ENCODE measurements at regions not wholly inside any gene's neighbourhood (a gene's known extent, or its start where the extent isn't known, plus 50 kb on each side); places are given as distances from the start of the nearest gene placed in this dataset.

DNA sequence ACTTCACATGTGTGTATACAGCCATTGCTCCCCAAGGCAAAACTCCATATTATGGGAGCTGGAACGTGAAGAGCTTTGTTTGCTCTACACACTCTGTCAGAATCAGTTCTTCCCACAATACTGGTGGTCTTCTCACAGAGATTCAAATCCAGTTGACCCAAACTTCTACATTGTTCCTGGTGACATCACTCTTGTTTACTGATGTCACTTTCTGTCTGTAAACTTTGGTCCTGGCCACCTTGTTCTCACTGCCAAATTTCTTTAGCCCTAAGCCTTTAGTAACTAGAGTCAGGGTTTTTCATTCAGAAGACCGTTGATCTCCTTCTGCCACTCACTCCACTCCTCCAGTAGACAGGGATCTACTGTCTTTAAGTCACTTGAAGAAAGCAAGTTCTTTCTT, 386.0 kb upstream of the ZEB2 start:
- Mint-ChIP-seq H3K9me3 (peaks cover 2 to 6% of the 10 kb centered on the region in 2 experiments; a peak in 4 of 5 replicates), H3K4me1 (peaks cover 5 to 11% of the 10 kb centered on the region in 2 experiments), H3K27me3 (ENCODE audit: low read depth) (no peaks in the 10 kb centered on the region), H3K4me3 (no peak overlapping the region), H3K27ac (no peak overlapping the region), H3K36me3 (ENCODE audit: insufficient read depth in 1 of 3, low read depth in 3 of 3) (peaks cover 1 to 12% (median 3%) of the 10 kb centered on the region in 3 experiments; a peak in 5 of 7 replicates)
- Histone ChIP-seq H2BK20ac (ENCODE audit: low read depth, low read length, poor library complexity, severe bottlenecking) (no peak overlapping the region), H4K5ac (ENCODE audit: insufficient read length, low read depth, low read length) (no peak overlapping the region), H3K23me2 (ENCODE audit: insufficient read length, low read depth, low read length, poor library complexity, severe bottlenecking) (no peaks in the 10 kb centered on the region), H3K14ac (ENCODE audit: insufficient read depth, low read length) (no peak overlapping the region), H3K79me1 (ENCODE audit: insufficient read depth, low read depth, low read length, poor library complexity, severe bottlenecking) (no peaks in the 10 kb centered on the region), H3K79me2 (ENCODE audit: insufficient read depth, low read length) (no peaks in the 10 kb centered on the region), H3K9me3 (ENCODE audit: control insufficient read depth, low read depth, low read length) (no peaks in the 10 kb centered on the region), H3K27me3 (ENCODE audit: insufficient read depth, low read length) (no peaks in the 10 kb centered on the region), H3K27ac (ENCODE audit: insufficient read length, low read depth, low read length) (no peak overlapping the region), H2BK5ac (ENCODE audit: insufficient read length, low read length) (no peak overlapping the region), H3K23ac (ENCODE audit: insufficient read length, low read depth, low read length) (no peak overlapping the region), H3K56ac (ENCODE audit: insufficient read length, low read depth, low read length) (no peak overlapping the region), H2BK120ac (ENCODE audit: low read depth, low read length, poor library complexity, severe bottlenecking) (no peak overlapping the region), H2BK15ac (ENCODE audit: low read depth, low read length) (no peak overlapping the region), H2AK5ac (ENCODE audit: insufficient read length, low read length) (no peak overlapping the region), H3K4me1 (ENCODE audit: insufficient read depth, low read length) (no peaks in the 10 kb centered on the region), H4K20me1 (ENCODE audit: control insufficient read depth, insufficient read depth, insufficient read length) (no peaks in the 10 kb centered on the region), H3K9ac (ENCODE audit: extremely low read depth, insufficient read length, low read length) (no peak overlapping the region), H3K18ac (ENCODE audit: insufficient read length, low read depth, low read length) (no peak overlapping the region), H4K8ac (replicated peaks; ENCODE audit: insufficient read length, low read depth, low read length) (no peak overlapping the region), H4K91ac (ENCODE audit: insufficient read length, low read depth, low read length) (no peak overlapping the region), H3T11ph (ENCODE audit: low read length) (no peak overlapping the region), H2BK12ac (ENCODE audit: insufficient read length, low read depth, low read length) (no peak overlapping the region), H3K4ac (ENCODE audit: low read depth, low read length) (no peak overlapping the region), H2AFZ (ENCODE audit: low read length) (no peak overlapping the region), H3K4me2 (ENCODE audit: insufficient read depth, insufficient read length, low read length) (no peak overlapping the region)
- no CpG with 5 or more reads among the region's 2 CpGs for WGBS (ENCODE audit: extremely low coverage, insufficient read length, low lambda C conversion rate)
- TF ChIP-seq, protein P1, sequence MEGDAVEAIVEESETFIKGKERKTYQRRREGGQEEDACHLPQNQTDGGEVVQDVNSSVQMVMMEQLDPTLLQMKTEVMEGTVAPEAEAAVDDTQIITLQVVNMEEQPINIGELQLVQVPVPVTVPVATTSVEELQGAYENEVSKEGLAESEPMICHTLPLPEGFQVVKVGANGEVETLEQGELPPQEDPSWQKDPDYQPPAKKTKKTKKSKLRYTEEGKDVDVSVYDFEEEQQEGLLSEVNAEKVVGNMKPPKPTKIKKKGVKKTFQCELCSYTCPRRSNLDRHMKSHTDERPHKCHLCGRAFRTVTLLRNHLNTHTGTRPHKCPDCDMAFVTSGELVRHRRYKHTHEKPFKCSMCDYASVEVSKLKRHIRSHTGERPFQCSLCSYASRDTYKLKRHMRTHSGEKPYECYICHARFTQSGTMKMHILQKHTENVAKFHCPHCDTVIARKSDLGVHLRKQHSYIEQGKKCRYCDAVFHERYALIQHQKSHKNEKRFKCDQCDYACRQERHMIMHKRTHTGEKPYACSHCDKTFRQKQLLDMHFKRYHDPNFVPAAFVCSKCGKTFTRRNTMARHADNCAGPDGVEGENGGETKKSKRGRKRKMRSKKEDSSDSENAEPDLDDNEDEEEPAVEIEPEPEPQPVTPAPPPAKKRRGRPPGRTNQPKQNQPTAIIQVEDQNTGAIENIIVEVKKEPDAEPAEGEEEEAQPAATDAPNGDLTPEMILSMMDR (conservative IDR thresholded peaks at IDR 0.05), result no peak
- no peak for DNase-seq
